Breast epithelium (tissue), 4 donors: ENCODE measurements at regions not wholly inside any gene's neighbourhood (a gene's known extent, or its start where the extent isn't known, plus 50 kb on each side); places are given as distances from the start of the nearest gene placed in this dataset.

Experiments
- DNase-seq, 2 donors: peaks; one replicate each; pipeline ENCODE4 v3.0.0-alpha.2; 2019; ENCODE audit warnings: low spot score in 2 of 2
- H3K27ac ChIP-seq, 2 donors: fragments of 200-600 bp; sonication (generic) in 1 of 2; one replicate each; pipeline ENCODE4 v1.5.1; 2016 to 2019; ENCODE audit warnings: mild to moderate bottlenecking in 1 of 2
- H3K27me3 ChIP-seq, 2 donors: fragments of 200-600 bp; sonication (generic) in 1 of 2; one replicate each; pipeline versions ENCODE4 v1.5.1 to v1.6.0; 2017 to 2019; ENCODE audit warnings: control low read depth in 1 of 2, mild to moderate bottlenecking in 1 of 2
- H3K36me3 ChIP-seq: fragments of 200-600 bp; one replicate; pipeline ENCODE4 v1.5.1; 2019
- H3K4me1 ChIP-seq, 2 donors: fragments of 200-600 bp; sonication (generic); one replicate each; pipeline ENCODE4 v1.5.1; 2016 to 2019; ENCODE audit warnings: control low read depth in 1 of 2
- H3K4me3 ChIP-seq, 3 donors: fragments of 200-600 bp; sonication (generic); 1 replicate in 2 of 3; 2 replicates in 1 of 3; pipeline ENCODE4 v1.5.1; 2016 to 2019; ENCODE audit warnings: mild to moderate bottlenecking in 3 of 3, moderate library complexity in 2 of 3
- H3K9me3 ChIP-seq, 2 donors: fragments of 200-600 bp; sonication (generic) in 1 of 2; one replicate each; pipeline ENCODE4 v1.5.1; 2016 to 2019; ENCODE audit warnings: control low read depth in 1 of 2
- POLR2A ChIP-seq: fragments of 450-650 bp; IDR thresholded peaks from one replicate; pipeline ENCODE4 v1.6.1; 2016; ENCODE audit warnings: antibody characterized with exemption, mild to moderate bottlenecking, moderate library complexity
- POLR2AphosphoS5 ChIP-seq, 3 donors: sonication (generic); formaldehyde crosslinking; IDR thresholded peaks; one replicate each; pipeline ENCODE4 v1.6.1; 2017; ENCODE audit warnings: antibody characterized with exemption in 3 of 3
- intact Hi-C: fragments of 100-400 bp; cut with DNase I; formaldehyde crosslinking; loops from one replicate; pipeline ENCODE4 v1.15.1; 2023; ENCODE audit warnings: low total_unique reads
- TF ChIP-seq, protein P1 (sequence below), 3 donors: fragments of 450-650 bp; IDR thresholded peaks; one replicate each; pipeline ENCODE4 v1.5.1; 2016 to 2017; ENCODE audit warnings: antibody characterized with exemption in 3 of 3, mild to moderate bottlenecking in 3 of 3, moderate library complexity in 3 of 3

DNA sequence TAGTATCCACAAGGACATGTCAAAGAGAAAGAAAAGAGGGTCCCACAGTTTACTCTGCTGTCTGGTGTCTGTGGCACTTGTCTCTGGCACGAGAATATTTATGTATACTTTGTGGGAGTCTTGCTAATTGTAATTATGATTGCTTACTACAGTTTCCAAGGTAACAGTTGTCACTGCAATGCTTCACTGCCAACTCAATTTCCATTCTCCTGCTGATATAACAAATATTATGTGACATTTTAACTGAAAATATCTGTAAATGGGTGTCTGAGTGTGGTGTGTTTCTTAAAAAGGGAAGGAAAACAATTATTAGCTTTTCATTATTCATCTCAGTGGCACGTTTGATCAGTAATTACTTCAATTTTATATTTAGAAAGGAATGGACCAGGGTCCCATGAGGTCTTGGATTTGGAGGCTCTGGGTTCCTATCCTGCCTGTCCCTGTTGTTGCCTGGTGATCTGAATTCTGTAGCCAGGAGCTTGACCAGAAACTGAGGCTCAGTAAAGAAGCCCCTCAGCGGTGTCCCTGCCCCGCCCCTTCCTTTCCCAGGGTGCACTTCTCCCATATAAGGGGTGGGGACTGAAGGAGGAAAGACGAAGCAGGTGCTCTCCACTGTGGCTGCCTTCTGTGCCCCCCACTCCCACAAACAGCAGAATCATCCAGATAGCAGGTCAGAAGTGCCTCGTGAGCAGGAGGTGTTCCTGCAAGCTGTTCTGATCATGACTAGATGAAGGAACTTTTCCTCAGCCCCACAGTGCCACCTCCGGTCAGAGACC lies 137.3 kb upstream of the KIF2A start:
- H3K36me3 ChIP-seq, result no peaks in the 10 kb centered on the region
- H3K27me3 ChIP-seq, result no peaks in the 10 kb centered on the region
- H3K9me3 ChIP-seq, result no peaks in the 10 kb centered on the region
- DNase-seq, result no peak
- intact Hi-C loops, result no loop called here
- no peak overlapping the region for H3K27ac ChIP-seq
- no peaks in the 10 kb centered on the region for H3K4me1 ChIP-seq
- H3K4me3 ChIP-seq, result no peak overlapping the region
- TF ChIP-seq POLR2AphosphoS5 (IDR thresholded peaks at IDR 0.05), result no peak
- TF ChIP-seq POLR2A, result no peak
- TF ChIP-seq, protein P1, sequence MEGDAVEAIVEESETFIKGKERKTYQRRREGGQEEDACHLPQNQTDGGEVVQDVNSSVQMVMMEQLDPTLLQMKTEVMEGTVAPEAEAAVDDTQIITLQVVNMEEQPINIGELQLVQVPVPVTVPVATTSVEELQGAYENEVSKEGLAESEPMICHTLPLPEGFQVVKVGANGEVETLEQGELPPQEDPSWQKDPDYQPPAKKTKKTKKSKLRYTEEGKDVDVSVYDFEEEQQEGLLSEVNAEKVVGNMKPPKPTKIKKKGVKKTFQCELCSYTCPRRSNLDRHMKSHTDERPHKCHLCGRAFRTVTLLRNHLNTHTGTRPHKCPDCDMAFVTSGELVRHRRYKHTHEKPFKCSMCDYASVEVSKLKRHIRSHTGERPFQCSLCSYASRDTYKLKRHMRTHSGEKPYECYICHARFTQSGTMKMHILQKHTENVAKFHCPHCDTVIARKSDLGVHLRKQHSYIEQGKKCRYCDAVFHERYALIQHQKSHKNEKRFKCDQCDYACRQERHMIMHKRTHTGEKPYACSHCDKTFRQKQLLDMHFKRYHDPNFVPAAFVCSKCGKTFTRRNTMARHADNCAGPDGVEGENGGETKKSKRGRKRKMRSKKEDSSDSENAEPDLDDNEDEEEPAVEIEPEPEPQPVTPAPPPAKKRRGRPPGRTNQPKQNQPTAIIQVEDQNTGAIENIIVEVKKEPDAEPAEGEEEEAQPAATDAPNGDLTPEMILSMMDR (IDR thresholded peaks at IDR 0.05), result no peak

DNA sequence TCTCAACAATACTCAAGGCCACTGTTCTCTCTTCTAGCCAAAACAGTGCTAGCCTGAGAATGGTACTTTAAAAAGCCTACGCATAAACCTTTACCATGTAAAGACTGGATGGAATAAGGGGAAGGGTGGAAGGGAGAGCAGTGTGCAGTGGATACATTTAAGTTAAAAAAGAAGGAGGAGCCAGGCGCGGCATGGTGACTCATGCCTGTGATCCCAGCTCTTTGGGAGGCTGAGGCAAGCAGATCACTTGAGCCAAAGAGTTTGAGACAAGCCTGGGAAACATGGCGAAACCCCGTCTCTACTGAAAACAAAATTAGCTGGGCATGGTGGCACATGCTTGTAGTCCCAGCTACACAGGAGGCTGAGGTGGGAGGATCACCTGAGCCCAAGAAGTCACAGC lies 127.7 kb upstream of the KIF2A start:
- no peak for DNase-seq
- intact Hi-C loops, result no loop called here
- TF ChIP-seq POLR2A, result no peak
- no peak for TF ChIP-seq POLR2AphosphoS5 (IDR thresholded peaks at IDR 0.05)
- TF ChIP-seq, protein P1 (IDR thresholded peaks at IDR 0.05), result no peak
- Histone ChIP-seq H3K9me3 (no peaks in the 10 kb centered on the region), H3K36me3 (no peaks in the 10 kb centered on the region), H3K27me3 (no peaks in the 10 kb centered on the region), H3K4me1 (no peaks in the 10 kb centered on the region), H3K4me3 (no peak overlapping the region), H3K27ac (no peak overlapping the region)

DNA sequence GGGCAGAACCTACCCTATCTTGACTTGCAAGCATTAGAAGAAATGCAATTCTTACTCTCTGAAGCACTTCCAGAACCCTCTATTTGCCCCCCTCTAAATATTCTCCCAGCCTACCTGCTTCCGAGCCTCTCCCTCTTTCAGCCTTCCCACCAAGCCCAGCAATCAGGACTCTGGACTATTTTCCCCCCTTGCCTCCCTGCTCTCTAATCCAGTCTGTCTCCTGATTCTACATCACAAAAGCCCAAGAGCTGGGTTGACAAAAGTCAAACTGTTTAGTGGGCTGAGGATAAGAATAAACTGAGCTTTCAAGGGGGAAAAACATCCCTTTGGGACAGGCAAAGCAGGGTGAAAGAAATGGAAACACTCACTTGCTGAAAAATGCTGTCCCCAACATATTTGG lies 123.2 kb upstream of the KIF2A start:
- DNase-seq, result no peak
- TF ChIP-seq, protein P1 (IDR thresholded peaks at IDR 0.05), result no peak
- no peak for TF ChIP-seq POLR2AphosphoS5 (IDR thresholded peaks at IDR 0.05)
- no peak for TF ChIP-seq POLR2A
- intact Hi-C loops, result no loop called here
- Histone ChIP-seq H3K9me3 (no peaks in the 10 kb centered on the region), H3K27me3 (no peaks in the 10 kb centered on the region), H3K4me1 (no peaks in the 10 kb centered on the region), H3K36me3 (no peaks in the 10 kb centered on the region), H3K27ac (no peak overlapping the region), H3K4me3 (no peak overlapping the region)

DNA sequence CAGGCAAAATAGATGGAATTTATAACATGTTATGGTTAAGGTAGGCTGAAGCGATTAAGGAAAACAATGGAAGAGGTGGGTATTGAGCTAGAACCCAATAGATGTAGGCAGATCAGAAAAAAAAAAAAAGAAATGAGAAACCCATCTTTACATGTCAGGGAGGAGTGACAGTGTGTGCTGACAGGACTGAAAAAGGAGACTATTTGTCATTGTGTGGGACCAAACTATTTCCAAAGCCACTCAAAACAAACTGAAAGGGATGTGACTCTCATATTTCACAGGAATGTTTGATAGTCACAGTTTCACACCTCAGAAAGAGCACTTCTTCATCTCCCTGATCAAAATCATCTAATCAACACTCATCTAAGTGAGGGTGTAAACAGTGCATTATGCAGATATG lies 122.3 kb upstream of the KIF2A start:
- TF ChIP-seq POLR2A, result no peak
- TF ChIP-seq, protein P1 (IDR thresholded peaks at IDR 0.05), result no peak
- H3K27me3 ChIP-seq, result no peaks in the 10 kb centered on the region
- H3K36me3 ChIP-seq, result no peaks in the 10 kb centered on the region
- intact Hi-C loops, result no loop called here
- no peak overlapping the region for H3K4me3 ChIP-seq
- no peaks in the 10 kb centered on the region for H3K4me1 ChIP-seq
- no peak overlapping the region for H3K27ac ChIP-seq
- no peaks in the 10 kb centered on the region for H3K9me3 ChIP-seq
- DNase-seq, result no peak

DNA sequence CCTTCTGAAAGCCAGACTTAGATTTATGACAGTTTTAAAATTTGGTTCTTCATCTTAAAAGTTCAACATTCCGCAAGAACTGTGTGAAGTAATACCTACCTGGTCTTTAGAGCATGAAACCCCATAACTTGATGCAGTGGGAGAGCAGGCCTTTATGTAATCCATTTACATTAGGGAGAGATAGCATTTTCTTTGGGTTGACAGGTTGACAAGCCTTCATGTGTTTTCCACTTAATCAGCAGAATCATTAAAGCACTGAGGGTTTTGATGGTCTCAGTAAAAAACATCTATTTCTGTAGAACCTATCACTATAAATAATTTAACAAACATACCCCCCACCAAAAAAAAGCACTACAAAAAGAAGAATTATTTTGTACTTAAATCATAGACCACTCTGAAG lies 121.6 kb upstream of the KIF2A start:
- TF ChIP-seq POLR2A (no peak), POLR2AphosphoS5 (IDR thresholded peaks at IDR 0.05) (no peak)
- TF ChIP-seq, protein P1 (IDR thresholded peaks at IDR 0.05), result no peak
- no peaks in the 10 kb centered on the region for H3K27me3 ChIP-seq
- no peak for DNase-seq
- no peaks in the 10 kb centered on the region for H3K9me3 ChIP-seq
- H3K36me3 ChIP-seq, result no peaks in the 10 kb centered on the region
- H3K4me3 ChIP-seq, result no peak overlapping the region
- intact Hi-C loops, result no loop called here
- H3K27ac ChIP-seq, result no peak overlapping the region
- H3K4me1 ChIP-seq, result no peaks in the 10 kb centered on the region
